ENCODE measurements at regions not wholly inside any gene's neighbourhood (a gene's known extent, or its start where the extent isn't known, plus 50 kb on each side); places are given as distances from the start of the nearest gene placed in this dataset.

DNA sequence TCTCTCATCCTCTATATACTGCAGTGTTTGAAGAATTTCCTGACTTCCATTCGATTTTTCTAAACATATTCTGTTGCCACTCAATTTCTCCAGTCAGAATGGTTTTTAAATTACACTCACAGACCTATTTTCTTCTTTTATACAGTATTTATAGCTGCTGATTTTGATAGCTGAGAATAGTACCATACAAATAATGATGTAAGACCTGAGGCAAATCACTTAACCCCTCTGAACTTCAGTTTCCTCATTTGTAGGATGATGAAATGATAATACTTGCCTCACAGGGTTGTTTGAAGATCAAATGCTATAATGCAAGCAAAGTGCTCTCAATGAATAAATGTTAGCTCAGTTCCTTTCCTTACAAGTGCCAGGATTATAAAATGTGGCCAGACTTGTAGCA lies 241.8 kb downstream of the CPS1 start (continued):
- TF ChIP-seq, protein P1, sequence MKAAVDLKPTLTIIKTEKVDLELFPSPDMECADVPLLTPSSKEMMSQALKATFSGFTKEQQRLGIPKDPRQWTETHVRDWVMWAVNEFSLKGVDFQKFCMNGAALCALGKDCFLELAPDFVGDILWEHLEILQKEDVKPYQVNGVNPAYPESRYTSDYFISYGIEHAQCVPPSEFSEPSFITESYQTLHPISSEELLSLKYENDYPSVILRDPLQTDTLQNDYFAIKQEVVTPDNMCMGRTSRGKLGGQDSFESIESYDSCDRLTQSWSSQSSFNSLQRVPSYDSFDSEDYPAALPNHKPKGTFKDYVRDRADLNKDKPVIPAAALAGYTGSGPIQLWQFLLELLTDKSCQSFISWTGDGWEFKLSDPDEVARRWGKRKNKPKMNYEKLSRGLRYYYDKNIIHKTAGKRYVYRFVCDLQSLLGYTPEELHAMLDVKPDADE (IDR thresholded peaks at IDR 0.05): no peak
- TF ChIP-seq STAT1 (IDR thresholded peaks at IDR 0.05; ENCODE audit: unreplicated experiment) (no peak), EZH2phosphoT487 (IDR thresholded peaks at IDR 0.05; ENCODE audit: unreplicated experiment) (no peak), EZH2 (IDR thresholded peaks at IDR 0.05; ENCODE audit: low read depth, unreplicated experiment) (no peak), ZNF114 (CRISPR knock-in tag; IDR thresholded peaks at IDR 0.05) (no peak)
- TF ChIP-seq, protein P2, sequence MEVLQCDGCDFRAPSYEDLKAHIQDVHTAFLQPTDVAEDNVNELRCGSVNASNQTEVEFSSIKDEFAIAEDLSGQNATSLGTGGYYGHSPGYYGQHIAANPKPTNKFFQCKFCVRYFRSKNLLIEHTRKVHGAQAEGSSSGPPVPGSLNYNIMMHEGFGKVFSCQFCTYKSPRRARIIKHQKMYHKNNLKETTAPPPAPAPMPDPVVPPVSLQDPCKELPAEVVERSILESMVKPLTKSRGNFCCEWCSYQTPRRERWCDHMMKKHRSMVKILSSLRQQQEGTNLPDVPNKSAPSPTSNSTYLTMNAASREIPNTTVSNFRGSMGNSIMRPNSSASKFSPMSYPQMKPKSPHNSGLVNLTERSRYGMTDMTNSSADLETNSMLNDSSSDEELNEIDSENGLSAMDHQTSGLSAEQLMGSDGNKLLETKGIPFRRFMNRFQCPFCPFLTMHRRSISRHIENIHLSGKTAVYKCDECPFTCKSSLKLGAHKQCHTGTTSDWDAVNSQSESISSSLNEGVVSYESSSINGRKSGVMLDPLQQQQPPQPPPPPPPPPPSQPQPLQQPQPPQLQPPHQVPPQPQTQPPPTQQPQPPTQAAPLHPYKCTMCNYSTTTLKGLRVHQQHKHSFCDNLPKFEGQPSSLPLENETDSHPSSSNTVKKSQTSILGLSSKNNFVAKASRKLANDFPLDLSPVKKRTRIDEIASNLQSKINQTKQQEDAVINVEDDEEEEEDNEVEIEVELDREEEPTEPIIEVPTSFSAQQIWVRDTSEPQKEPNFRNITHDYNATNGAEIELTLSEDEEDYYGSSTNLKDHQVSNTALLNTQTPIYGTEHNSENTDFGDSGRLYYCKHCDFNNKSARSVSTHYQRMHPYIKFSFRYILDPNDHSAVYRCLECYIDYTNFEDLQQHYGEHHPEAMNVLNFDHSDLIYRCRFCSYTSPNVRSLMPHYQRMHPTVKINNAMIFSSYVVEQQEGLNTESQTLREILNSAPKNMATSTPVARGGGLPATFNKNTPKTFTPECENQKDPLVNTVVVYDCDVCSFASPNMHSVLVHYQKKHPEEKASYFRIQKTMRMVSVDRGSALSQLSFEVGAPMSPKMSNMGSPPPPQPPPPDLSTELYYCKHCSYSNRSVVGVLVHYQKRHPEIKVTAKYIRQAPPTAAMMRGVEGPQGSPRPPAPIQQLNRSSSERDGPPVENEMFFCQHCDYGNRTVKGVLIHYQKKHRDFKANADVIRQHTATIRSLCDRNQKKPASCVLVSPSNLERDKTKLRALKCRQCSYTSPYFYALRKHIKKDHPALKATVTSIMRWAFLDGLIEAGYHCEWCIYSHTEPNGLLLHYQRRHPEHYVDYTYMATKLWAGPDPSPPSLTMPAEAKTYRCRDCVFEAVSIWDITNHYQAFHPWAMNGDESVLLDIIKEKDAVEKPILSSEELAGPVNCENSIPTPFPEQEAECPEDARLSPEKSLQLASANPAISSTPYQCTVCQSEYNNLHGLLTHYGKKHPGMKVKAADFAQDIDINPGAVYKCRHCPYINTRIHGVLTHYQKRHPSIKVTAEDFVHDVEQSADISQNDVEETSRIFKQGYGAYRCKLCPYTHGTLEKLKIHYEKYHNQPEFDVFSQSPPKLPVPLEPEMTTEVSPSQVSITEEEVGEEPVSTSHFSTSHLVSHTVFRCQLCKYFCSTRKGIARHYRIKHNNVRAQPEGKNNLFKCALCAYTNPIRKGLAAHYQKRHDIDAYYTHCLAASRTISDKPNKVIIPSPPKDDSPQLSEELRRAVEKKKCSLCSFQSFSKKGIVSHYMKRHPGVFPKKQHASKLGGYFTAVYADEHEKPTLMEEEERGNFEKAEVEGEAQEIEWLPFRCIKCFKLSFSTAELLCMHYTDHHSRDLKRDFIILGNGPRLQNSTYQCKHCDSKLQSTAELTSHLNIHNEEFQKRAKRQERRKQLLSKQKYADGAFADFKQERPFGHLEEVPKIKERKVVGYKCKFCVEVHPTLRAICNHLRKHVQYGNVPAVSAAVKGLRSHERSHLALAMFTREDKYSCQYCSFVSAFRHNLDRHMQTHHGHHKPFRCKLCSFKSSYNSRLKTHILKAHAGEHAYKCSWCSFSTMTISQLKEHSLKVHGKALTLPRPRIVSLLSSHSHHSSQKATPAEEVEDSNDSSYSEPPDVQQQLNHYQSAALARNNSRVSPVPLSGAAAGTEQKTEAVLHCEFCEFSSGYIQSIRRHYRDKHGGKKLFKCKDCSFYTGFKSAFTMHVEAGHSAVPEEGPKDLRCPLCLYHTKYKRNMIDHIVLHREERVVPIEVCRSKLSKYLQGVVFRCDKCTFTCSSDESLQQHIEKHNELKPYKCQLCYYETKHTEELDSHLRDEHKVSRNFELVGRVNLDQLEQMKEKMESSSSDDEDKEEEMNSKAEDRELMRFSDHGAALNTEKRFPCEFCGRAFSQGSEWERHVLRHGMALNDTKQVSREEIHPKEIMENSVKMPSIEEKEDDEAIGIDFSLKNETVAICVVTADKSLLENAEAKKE (CRISPR knock-in tag; IDR thresholded peaks at IDR 0.05): no peak

DNA sequence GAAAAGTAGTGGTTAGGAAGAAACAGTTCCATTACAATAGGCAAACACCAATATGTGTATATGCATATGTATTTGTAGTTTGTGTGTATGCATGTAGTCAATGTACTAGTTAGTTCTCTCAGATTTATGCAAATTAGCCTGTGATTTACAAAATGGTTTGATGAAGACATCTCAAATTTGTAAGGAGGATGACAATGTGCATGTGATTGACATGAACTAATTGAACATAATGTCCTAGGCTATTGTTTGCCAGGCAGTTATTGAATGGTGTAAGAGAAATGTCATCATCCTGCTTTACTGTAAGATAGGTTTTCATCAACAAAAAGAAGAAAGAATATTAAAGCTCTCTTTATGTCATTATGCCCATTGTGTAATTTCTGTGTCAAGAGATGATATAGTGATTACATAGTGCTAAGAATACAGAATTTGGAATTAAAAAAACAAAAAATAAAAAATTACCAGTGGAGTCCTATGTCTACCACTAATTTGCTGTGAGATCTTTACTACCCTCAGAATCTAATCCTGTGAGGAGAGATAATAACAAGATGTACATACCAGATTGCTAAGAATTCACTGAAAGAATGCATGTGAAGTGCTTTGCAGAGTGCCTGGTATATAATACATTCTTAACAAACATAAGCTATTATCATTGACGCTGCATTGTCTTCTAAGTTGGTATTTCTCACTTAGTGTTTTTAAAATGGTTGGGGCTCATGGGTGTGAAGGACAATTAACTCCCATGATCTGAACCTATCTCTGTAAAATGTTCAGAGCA lies 258.0 kb downstream of the CPS1 start:
- ATAC-seq: no peak
- no peaks in the 10 kb centered on the region for H4K20me1 ChIP-seq (replicated peaks; ENCODE audit: insufficient read depth)
- no peaks in the 10 kb centered on the region for H3F3A ChIP-seq (replicated peaks; ENCODE audit: low read depth)
- H2AFZ ChIP-seq: peak overlapping the region; percentile 23; the same call in 1 of the 2 replicates
- peak overlapping the region; percentile 21; the same call in 1 of the 2 replicates for H3K27ac Mint-ChIP-seq
- no peaks in the 10 kb centered on the region for H3K36me3 ChIP-seq (ENCODE audit: insufficient read depth)
- H3K4me3 ChIP-seq: no peak overlapping the region
- peaks cover 3% of the 10 kb centered on the region; the same call in 1 of the 2 replicates for H3K4me1 ChIP-seq (ENCODE audit: insufficient read depth)
- DNase-seq (ENCODE audit: low spot score): no peak
- no peaks in the 10 kb centered on the region for H3K36me3 Mint-ChIP-seq (ENCODE audit: low read depth)
- H3K4me2 ChIP-seq: no peak overlapping the region
- no peak overlapping the region for H3K4me3 Mint-ChIP-seq
- no peaks in the 10 kb centered on the region for H3K27me3 ChIP-seq (ENCODE audit: insufficient read depth)
- H3K9me3 Mint-ChIP-seq: no peaks in the 10 kb centered on the region
- H3K79me2 ChIP-seq (replicated peaks; ENCODE audit: insufficient read depth): no peaks in the 10 kb centered on the region
- H3K9me2 ChIP-seq (ENCODE audit: insufficient read depth): no peaks in the 10 kb centered on the region
- H3K4me1 Mint-ChIP-seq: peaks cover 14% of the 10 kb centered on the region
- H3K27ac ChIP-seq (ENCODE audit: low read depth): no peak overlapping the region
- H3K27me3 Mint-ChIP-seq (ENCODE audit: insufficient read depth, low read depth, poor library complexity): no peaks in the 10 kb centered on the region
- TF ChIP-seq EZH2phosphoT487 (IDR thresholded peaks at IDR 0.05; ENCODE audit: unreplicated experiment) (no peak), JUNB (IDR thresholded peaks at IDR 0.05; ENCODE audit: unreplicated experiment) (no peak), STAT1 (IDR thresholded peaks at IDR 0.05; ENCODE audit: unreplicated experiment) (no peak), EZH2 (IDR thresholded peaks at IDR 0.05; ENCODE audit: low read depth, unreplicated experiment) (no peak), ZNF114 (CRISPR knock-in tag; IDR thresholded peaks at IDR 0.05) (no peak)
- TF ChIP-seq, protein P1 (IDR thresholded peaks at IDR 0.05): no peak
- TF ChIP-seq, protein P3, sequence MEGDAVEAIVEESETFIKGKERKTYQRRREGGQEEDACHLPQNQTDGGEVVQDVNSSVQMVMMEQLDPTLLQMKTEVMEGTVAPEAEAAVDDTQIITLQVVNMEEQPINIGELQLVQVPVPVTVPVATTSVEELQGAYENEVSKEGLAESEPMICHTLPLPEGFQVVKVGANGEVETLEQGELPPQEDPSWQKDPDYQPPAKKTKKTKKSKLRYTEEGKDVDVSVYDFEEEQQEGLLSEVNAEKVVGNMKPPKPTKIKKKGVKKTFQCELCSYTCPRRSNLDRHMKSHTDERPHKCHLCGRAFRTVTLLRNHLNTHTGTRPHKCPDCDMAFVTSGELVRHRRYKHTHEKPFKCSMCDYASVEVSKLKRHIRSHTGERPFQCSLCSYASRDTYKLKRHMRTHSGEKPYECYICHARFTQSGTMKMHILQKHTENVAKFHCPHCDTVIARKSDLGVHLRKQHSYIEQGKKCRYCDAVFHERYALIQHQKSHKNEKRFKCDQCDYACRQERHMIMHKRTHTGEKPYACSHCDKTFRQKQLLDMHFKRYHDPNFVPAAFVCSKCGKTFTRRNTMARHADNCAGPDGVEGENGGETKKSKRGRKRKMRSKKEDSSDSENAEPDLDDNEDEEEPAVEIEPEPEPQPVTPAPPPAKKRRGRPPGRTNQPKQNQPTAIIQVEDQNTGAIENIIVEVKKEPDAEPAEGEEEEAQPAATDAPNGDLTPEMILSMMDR (conservative IDR thresholded peaks at IDR 0.05; ENCODE audit: low read depth in 2 of 2): no peak
- TF ChIP-seq, protein P4, sequence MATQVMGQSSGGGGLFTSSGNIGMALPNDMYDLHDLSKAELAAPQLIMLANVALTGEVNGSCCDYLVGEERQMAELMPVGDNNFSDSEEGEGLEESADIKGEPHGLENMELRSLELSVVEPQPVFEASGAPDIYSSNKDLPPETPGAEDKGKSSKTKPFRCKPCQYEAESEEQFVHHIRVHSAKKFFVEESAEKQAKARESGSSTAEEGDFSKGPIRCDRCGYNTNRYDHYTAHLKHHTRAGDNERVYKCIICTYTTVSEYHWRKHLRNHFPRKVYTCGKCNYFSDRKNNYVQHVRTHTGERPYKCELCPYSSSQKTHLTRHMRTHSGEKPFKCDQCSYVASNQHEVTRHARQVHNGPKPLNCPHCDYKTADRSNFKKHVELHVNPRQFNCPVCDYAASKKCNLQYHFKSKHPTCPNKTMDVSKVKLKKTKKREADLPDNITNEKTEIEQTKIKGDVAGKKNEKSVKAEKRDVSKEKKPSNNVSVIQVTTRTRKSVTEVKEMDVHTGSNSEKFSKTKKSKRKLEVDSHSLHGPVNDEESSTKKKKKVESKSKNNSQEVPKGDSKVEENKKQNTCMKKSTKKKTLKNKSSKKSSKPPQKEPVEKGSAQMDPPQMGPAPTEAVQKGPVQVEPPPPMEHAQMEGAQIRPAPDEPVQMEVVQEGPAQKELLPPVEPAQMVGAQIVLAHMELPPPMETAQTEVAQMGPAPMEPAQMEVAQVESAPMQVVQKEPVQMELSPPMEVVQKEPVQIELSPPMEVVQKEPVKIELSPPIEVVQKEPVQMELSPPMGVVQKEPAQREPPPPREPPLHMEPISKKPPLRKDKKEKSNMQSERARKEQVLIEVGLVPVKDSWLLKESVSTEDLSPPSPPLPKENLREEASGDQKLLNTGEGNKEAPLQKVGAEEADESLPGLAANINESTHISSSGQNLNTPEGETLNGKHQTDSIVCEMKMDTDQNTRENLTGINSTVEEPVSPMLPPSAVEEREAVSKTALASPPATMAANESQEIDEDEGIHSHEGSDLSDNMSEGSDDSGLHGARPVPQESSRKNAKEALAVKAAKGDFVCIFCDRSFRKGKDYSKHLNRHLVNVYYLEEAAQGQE (IDR thresholded peaks at IDR 0.05; ENCODE audit: unreplicated experiment): no peak

Data from GM23338 (cell line).